22Rv1 (cell line): ENCODE measurements at regions not wholly inside any gene's neighbourhood (a gene's known extent, or its start where the extent isn't known, plus 50 kb on each side); places are given as distances from the start of the nearest gene placed in this dataset.

Experiments
- ZFX ChIP-seq: fragments of 450-650 bp; IDR thresholded peaks from 2 replicates; pipeline ENCODE4 v1.6.1; 2017; ENCODE audit warnings: antibody characterized with exemption, borderline replicate concordance
- TF ChIP-seq, protein P1 (sequence below): fragments of 450-650 bp; IDR thresholded peaks from 2 replicates; pipeline ENCODE4 v1.5.1; 2017; ENCODE audit warnings: mild to moderate bottlenecking

DNA sequence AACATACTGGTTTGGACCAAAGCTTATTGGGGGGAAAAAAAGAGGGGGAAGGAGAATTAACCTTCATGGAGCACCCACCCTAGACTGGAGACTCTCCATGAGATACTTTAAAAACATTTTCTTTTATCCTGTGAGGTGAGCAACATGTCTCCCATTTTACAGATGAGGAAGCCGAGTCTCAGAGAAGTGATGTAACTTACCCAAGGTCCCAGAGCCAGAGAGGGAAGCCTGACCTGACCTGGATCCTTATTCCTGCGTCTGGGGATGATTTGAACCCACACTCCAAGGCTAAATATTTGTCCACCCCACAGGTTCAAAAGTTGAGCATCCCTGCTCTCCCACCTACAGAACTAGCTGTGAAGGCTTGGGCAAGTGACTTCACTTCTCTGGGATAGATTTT is 137.9 kb upstream of the JUN start:
- TF ChIP-seq, protein P1, sequence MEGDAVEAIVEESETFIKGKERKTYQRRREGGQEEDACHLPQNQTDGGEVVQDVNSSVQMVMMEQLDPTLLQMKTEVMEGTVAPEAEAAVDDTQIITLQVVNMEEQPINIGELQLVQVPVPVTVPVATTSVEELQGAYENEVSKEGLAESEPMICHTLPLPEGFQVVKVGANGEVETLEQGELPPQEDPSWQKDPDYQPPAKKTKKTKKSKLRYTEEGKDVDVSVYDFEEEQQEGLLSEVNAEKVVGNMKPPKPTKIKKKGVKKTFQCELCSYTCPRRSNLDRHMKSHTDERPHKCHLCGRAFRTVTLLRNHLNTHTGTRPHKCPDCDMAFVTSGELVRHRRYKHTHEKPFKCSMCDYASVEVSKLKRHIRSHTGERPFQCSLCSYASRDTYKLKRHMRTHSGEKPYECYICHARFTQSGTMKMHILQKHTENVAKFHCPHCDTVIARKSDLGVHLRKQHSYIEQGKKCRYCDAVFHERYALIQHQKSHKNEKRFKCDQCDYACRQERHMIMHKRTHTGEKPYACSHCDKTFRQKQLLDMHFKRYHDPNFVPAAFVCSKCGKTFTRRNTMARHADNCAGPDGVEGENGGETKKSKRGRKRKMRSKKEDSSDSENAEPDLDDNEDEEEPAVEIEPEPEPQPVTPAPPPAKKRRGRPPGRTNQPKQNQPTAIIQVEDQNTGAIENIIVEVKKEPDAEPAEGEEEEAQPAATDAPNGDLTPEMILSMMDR: no peak
- no peak for TF ChIP-seq ZFX
